ENCODE measurements at regions not wholly inside any gene's neighbourhood (a gene's known extent, or its start where the extent isn't known, plus 50 kb on each side); places are given as distances from the start of the nearest gene placed in this dataset.

- no peak for DNase-seq (ENCODE audit: low spot score)
These were observed 471.5 kb downstream of the PTPRU start for GRCh38 chr1:29707796-29708195.

DNA sequence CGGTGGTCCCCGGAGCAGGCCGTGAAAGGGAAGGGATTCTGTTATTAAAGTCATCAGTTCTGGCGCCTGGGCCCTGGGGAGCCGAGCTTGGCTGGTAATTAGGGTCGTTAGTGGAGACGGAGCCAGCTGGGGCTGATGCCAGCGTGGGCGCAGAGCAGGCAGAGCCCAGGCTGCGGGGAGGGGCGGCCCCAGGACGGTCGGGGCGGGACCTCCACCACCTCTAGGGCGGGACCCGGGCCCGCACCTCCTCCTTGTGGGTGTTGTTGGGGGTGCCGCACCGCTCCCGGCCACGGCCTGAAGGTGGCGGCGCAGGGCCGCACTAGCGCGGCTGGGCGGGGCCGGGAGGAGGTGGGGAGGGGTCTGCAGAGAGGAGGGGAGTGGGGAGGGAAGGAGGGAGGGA, 470.6 kb downstream of the PTPRU start:
- DNase-seq (ENCODE audit: low spot score) = no peak

GRCh38 chr1:29704430-29704829, 468.1 kb downstream of the PTPRU start:
- DNase-seq (ENCODE audit: low spot score) = no peak

GRCh38 chr1:29703596-29704370, 467.5 kb downstream of the PTPRU start:
- DNase-seq (ENCODE audit: low spot score) = no peak

DNA sequence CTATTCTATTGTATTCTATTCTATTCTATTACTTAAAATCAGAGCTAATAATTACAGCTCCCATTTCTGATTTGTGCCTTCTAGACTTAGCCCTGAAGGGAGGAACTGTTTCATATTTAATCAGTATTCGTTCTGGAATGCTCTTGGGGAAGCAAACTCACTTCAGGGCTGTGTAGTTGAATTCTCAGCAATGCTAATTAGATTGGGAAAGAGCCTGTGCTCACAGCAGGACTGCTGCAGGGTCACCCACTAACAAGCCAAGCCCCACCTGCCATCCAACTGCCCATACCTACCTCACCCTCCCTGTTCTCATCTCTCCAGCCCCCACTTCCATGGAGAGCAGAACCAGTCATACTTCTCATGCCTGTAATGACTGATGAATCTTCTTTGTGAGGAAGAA, 464.2 kb downstream of the PTPRU start:
- no peak for DNase-seq (ENCODE audit: low spot score)

DNA sequence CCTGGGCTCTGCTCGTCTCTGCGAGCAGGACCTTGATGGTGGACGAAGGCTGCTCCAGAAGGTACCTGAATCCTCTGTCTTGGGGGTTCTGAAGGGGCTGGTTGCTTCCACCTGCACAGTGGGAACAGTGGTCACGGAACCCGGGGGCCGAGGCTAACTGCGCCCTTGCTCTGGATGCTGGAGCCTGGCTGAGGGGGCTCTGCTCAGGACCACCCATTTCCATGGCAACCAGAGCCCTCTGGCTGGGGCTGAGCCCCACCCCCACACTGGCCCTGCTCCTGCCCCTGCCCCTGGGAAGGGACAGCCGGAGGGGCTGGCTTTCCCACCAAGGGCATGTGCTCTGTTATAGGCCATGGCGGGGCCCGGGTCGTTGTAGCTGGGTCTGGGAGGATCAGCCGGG, 462.3 kb downstream of the PTPRU start:
- no peak for DNase-seq (ENCODE audit: low spot score)

GRCh38 chr1:29698033-29698432, 461.7 kb downstream of the PTPRU start:
- no peak for DNase-seq (ENCODE audit: low spot score)

- DNase-seq (ENCODE audit: low spot score) = no peak
These were observed 461.1 kb downstream of the PTPRU start for GRCh38 chr1:29697391-29697780.

GRCh38 chr1:29696656-29697390, 460.5 kb downstream of the PTPRU start:
- DNase-seq (ENCODE audit: low spot score) = no peak

DNA sequence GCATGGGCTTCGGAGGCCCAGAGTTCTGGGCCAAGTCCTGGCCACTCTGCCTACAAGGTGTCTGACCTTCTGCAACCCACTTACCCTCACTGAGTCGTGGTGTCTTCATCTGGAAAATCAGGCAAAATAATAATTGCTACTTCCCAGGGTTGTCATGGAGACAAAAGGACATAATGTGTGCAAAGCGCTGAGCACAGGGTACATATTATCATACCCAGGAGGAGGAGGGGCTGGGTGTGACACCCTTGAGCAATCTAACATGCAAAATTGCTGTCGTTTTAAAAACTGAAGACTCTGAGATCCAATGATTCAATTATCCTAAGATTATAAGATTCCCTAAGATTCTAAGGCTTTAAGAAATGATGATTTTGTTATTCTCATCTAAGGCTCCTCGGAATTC, 459.5 kb downstream of the PTPRU start:
- DNase-seq (ENCODE audit: low spot score) = no peak

- DNase-seq (ENCODE audit: low spot score) = no peak
These were observed 458.7 kb downstream of the PTPRU start for GRCh38 chr1:29695036-29695435.

DNA sequence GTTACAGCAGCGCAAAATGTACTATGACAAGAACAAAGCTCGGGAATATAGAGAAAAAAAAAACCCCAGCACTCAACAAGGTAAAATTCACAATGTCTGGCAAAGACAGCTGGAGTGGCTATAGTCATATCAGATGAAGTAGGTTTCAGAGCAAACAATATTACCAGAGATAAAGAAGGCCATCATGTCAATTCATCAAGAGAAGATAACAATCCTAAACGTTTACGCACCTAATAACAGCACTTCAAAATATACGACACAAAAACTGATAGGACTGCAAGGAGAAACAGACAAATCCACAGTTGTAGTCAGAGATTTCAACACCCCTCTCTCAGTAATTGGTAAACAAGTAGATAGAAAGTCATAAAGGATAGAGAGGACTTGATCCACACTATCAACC, 455.2 kb downstream of the PTPRU start:
- no peak for DNase-seq (ENCODE audit: low spot score)

- DNase-seq (ENCODE audit: low spot score) = no peak
These were observed 453.8 kb downstream of the PTPRU start for GRCh38 chr1:29690156-29690555.

DNA sequence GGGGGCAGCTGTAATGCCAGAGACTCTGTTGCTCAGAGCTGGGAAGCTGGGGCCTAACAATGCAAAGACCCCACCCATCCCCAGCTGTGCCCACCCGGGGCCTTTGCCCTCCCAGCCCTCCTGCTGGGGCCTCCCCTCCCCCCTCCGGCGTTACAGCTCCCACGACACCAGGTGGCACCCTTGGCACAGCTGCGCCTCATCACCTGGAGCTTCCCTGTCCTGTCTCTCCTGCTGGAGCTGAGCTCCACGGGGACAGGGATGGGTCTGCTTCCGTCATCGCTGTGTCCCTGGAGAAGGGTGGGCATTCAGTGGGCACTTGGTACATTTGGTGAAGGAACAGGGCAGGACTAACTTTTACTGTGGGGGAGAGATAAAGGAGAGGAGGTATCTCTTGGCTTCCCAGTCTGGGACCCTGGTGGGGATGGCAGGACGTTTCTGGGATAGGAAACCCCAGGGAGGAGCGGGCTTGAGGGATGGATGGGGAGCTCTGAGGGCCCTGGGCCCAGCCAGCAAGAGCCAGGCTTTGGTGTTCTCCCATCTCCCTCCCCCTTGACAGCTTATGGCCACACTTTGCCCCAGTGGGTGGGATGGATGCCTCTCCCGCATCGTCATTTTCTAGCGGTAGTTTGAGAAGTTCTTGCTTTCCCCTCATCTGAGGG, 453.2 kb downstream of the PTPRU start:
- no peak for DNase-seq (ENCODE audit: low spot score)

GRCh38 chr1:29688471-29689365, 452.4 kb downstream of the PTPRU start:
- DNase-seq (ENCODE audit: low spot score) = no peak

- no peak for DNase-seq (ENCODE audit: low spot score)
These were observed 451.4 kb downstream of the PTPRU start for GRCh38 chr1:29687601-29688244.

- DNase-seq (ENCODE audit: low spot score) = no peak
These were observed 450.8 kb downstream of the PTPRU start for GRCh38 chr1:29687166-29687565.

DNA sequence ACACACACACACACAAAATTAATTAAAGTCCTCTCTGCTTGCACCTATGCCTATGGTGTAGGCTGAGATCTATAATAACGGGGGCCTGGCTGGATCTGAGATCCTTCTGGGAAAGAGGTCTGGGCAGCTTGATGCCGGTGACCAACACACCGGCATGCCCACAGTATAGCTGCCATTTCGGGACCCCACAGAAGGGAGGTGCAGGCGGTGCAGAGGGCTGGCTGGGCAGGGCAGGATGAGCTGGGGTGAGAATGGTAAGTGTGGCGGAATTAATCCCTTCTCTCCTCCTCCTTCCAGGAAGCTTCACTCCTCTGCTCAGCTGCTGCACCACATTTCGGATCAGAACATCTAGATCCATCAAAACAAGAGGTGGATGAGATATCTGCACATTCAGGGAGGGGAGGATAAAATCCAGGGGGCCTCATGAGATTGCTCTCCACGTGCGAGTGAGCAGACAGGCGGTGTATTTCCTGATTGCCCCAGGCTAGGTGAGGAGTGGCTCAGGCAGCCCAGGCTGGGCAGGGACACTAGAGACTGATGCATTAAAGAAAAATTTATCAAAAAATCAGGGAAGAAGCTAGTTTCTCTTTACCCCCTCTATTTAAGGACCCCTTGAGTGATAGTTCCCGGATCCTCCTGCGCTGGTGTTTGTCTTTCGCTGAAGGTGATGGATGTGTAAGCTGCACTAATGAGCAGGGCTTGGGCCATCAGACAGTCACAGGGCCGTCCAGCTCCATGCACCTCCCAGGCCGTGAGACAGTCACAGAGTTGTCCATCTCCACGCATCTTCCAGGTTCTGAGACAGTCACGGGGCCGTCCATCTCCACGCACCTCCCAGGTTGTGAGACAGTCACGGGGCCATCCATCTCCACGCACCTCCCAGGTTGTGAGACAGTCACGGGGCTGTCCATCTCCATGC, 449.9 kb downstream of the PTPRU start:
- DNase-seq (ENCODE audit: low spot score) = no peak

DNA sequence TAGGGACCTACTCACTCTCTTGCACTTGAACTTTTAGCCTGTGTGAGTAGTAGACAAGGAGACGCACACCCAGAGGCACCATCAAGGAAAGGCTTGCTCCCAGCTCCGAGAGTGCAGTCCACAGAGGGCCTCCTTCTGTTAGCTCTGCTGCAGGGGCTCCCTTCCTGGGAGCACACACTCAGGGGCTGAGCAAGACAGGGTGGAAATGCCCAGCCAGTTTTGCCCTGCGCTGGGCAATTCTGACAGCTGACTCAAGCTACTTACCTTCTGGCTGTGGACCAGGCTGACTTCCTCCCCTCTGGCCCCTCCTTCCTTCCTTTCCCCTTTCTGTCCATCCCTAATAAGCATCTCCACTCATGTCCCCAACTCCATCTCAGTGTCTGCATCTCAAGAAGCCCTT, 449.1 kb downstream of the PTPRU start:
- no peak for DNase-seq (ENCODE audit: low spot score)

GRCh38 chr1:29684141-29684540, 447.8 kb downstream of the PTPRU start:
- DNase-seq (ENCODE audit: low spot score) = no peak

GRCh38 chr1:29683472-29683871, 447.1 kb downstream of the PTPRU start:
- DNase-seq (ENCODE audit: low spot score) = no peak
